SK-N-SH (cell line): ENCODE measurements at regions not wholly inside any gene's neighbourhood (a gene's known extent, or its start where the extent isn't known, plus 50 kb on each side); places are given as distances from the start of the nearest gene placed in this dataset.

Experiments used
- CTCF ChIA-PET: fragments of 300-600, 350-600 bp; formaldehyde crosslinking; extraction: SDS; loops from one replicate; lab custom pipeline; 2021; lab: Yijun Ruan, JAX
- POLR2A ChIA-PET: fragments of 350-600 bp; sonication (Branson Sonifier 250); formaldehyde crosslinking; extraction: SDS; loops from one replicate; lab custom pipeline; 2020; ENCODE audit warnings: antibody characterized with exemption, inconsistent platforms; lab: Yijun Ruan, JAX
- DNase-seq: peaks from one replicate; pipeline ENCODE4 v3.0.0; 2012
- H2AFZ ChIP-seq: fragments of 200-600 bp; sonication (generic); 2 replicates; pipeline ENCODE4 v1.8.1; 2016; ENCODE audit warnings: antibody characterized with exemption, mild to moderate bottlenecking, low read depth
- H3F3A ChIP-seq: fragments of 200-600 bp; sonication (generic); replicated peaks from 2 replicates; pipeline ENCODE3; 2016; ENCODE audit warnings: antibody characterized with exemption, mild to moderate bottlenecking; ENCODE audit not compliant: insufficient read depth
- H3K27ac ChIP-seq, 2 experiments: fragments of 200-500 bp in 1 of 2; fragments of 200-600 bp in 1 of 2; sonication (Bioruptor generic) in 1 of 2; sonication (generic), shearing (Covaris generic) in 1 of 2; 2 replicates each; pipeline versions ENCODE4 v1.5.1 to v1.6.1; 2014 to 2016; ENCODE audit warnings: low read depth in 2 of 2, inconsistent platforms in 1 of 2, low read length in 1 of 2, mild to moderate bottlenecking in 1 of 2, mixed read lengths in 1 of 2
- H3K27me3 ChIP-seq: fragments of 200-600 bp; sonication (generic), shearing (Covaris generic); 2 replicates; pipeline ENCODE4 v1.6.1; 2016; ENCODE audit warnings: mixed run types; ENCODE audit not compliant: insufficient read depth
- H3K36me3 ChIP-seq, 2 experiments: fragments of 200-500 bp in 1 of 2; fragments of 200-600 bp in 1 of 2; sonication (Bioruptor generic) in 1 of 2; sonication (generic) in 1 of 2; replicated peaks in 1 of 2; 2 replicates each; pipeline versions ENCODE3 to v1.5.1; 2014 to 2016; ENCODE audit warnings: low read length in 1 of 2, mild to moderate bottlenecking in 1 of 2; ENCODE audit not compliant: insufficient read depth in 2 of 2, control insufficient read depth in 1 of 2
- H3K4me1 ChIP-seq, 2 experiments: fragments of 200-500 bp in 1 of 2; fragments of 200-600 bp in 1 of 2; sonication (Bioruptor generic) in 1 of 2; sonication (generic), shearing (Covaris generic) in 1 of 2; 2 replicates each; pipeline versions ENCODE4 v1.5.1 to v1.6.1; 2014 to 2016; ENCODE audit warnings: low read depth in 1 of 2, low read length in 1 of 2, mixed run types in 1 of 2; ENCODE audit not compliant: insufficient read depth in 2 of 2, control insufficient read depth in 1 of 2
- H3K4me2 ChIP-seq: fragments of 200-600 bp; sonication (generic), shearing (Covaris generic); 2 replicates; pipeline ENCODE4 v1.6.1; 2017; ENCODE audit warnings: mixed run types
- H3K4me3 ChIP-seq, 2 experiments: fragments of 200-500 bp in 1 of 2; fragments of 200-600 bp in 1 of 2; sonication (Bioruptor generic) in 1 of 2; sonication (generic), shearing (Covaris generic) in 1 of 2; 2 replicates each; pipeline versions ENCODE4 v1.5.1 to v1.8.1; 2014 to 2016; ENCODE audit warnings: low read depth in 2 of 2, inconsistent platforms in 1 of 2, low read length in 1 of 2, mild to moderate bottlenecking in 1 of 2, mixed read lengths in 1 of 2, moderate library complexity in 1 of 2
- H3K79me2 ChIP-seq: fragments of 200-600 bp; sonication (generic); 2 replicates; pipeline ENCODE4 v1.8.1; 2017; ENCODE audit warnings: mild to moderate bottlenecking; ENCODE audit not compliant: insufficient read depth
- H3K9ac ChIP-seq: fragments of 200-600 bp; sonication (generic); 2 replicates; pipeline ENCODE4 v1.6.1; 2017; ENCODE audit warnings: mixed run types
- H3K9me2 ChIP-seq: fragments of 200-600 bp; sonication (generic); 2 replicates; pipeline ENCODE4 v1.6.1; 2017; ENCODE audit warnings: mixed run types
- H3K9me3 ChIP-seq: fragments of 200-600 bp; sonication (generic); 2 replicates; pipeline ENCODE4 v1.6.1; 2017; ENCODE audit warnings: mixed run types, mild to moderate bottlenecking, moderate library complexity
- H4K20me1 ChIP-seq: fragments of 200-600 bp; sonication (generic); 2 replicates; pipeline ENCODE4 v1.6.1; 2017; ENCODE audit warnings: mild to moderate bottlenecking, mixed run types; ENCODE audit not compliant: insufficient read depth
- CTCF ChIP-seq: fragments of 200-600 bp; sonication (generic); IDR thresholded peaks from 2 replicates; pipeline ENCODE4 v1.6.1; 2017; ENCODE audit warnings: antibody characterized with exemption, mild to moderate bottlenecking, moderate library complexity
- ELF1 ChIP-seq: IDR thresholded peaks from 2 replicates; pipeline ENCODE4 v1.4.0; 2012
- EZH2phosphoT487 ChIP-seq: fragments of 200-600 bp; sonication (generic); IDR thresholded peaks from 2 replicates; pipeline ENCODE4 v1.6.1; 2017; ENCODE audit warnings: low read depth, mixed run types, mild to moderate bottlenecking, antibody characterized with exemption, moderate library complexity, borderline replicate concordance
- FOSL2 ChIP-seq: IDR thresholded peaks from 2 replicates; pipeline ENCODE4 v1.4.0; 2012; ENCODE audit warnings: low read depth, mild to moderate bottlenecking, moderate library complexity, borderline replicate concordance
- FOXJ3 ChIP-seq: sonication (generic); formaldehyde crosslinking; IDR thresholded peaks from 2 replicates; pipeline ENCODE4 v1.5.1; 2020; ENCODE audit warnings: mild to moderate bottlenecking, missing genetic modification reagents
- FOXM1 ChIP-seq: IDR thresholded peaks from 2 replicates; pipeline ENCODE4 v1.4.0; 2012; ENCODE audit warnings: low read depth, mild to moderate bottlenecking
- GABPA ChIP-seq: IDR thresholded peaks from 2 replicates; pipeline ENCODE4 v1.4.0; 2012; ENCODE audit warnings: low read depth, mild to moderate bottlenecking
- GATA2 ChIP-seq: sonication (generic); formaldehyde crosslinking; IDR thresholded peaks from 2 replicates; pipeline ENCODE4 v1.5.0; 2020; ENCODE audit warnings: mild to moderate bottlenecking, missing genetic modification reagents
- JUND ChIP-seq: IDR thresholded peaks from 2 replicates; pipeline ENCODE4 v1.4.0; 2012
- MEF2A ChIP-seq: IDR thresholded peaks from 2 replicates; pipeline ENCODE4 v1.4.0; 2012; ENCODE audit warnings: low read depth, borderline replicate concordance
- MXI1 ChIP-seq: IDR thresholded peaks from 2 replicates; pipeline ENCODE4 v1.6.1; 2012; ENCODE audit warnings: mild to moderate bottlenecking, low read depth, low read length, improper control_type of control experiment
- NFIC ChIP-seq: IDR thresholded peaks from 2 replicates; pipeline ENCODE4 v1.4.0; 2012; ENCODE audit warnings: borderline replicate concordance
- NRF1 ChIP-seq: IDR thresholded peaks from 2 replicates; pipeline ENCODE4 v1.6.1; 2012; ENCODE audit warnings: low read depth, mild to moderate bottlenecking, low read length
- PBX3 ChIP-seq: IDR thresholded peaks from 2 replicates; pipeline ENCODE4; 2012
- POLR2AphosphoS5 ChIP-seq: IDR thresholded peaks from 2 replicates; pipeline ENCODE4 v1.6.1; 2012; ENCODE audit warnings: low read depth, low read length
- RAD21 ChIP-seq: IDR thresholded peaks from 2 replicates; pipeline ENCODE4 v1.6.1; 2012; ENCODE audit warnings: mild to moderate bottlenecking, low read length
- RXRA ChIP-seq: IDR thresholded peaks from 2 replicates; pipeline ENCODE4 v1.4.0; 2012; ENCODE audit warnings: low read depth, mild to moderate bottlenecking, borderline replicate concordance
- SIN3A ChIP-seq: IDR thresholded peaks from 2 replicates; pipeline ENCODE4 v1.6.1; 2012; ENCODE audit warnings: low read depth, mild to moderate bottlenecking, low read length, moderate library complexity, borderline replicate concordance
- SMC3 ChIP-seq: IDR thresholded peaks from 2 replicates; pipeline ENCODE4 v1.6.1; 2012; ENCODE audit warnings: low read depth, low read length, improper control_type of control experiment
- TAF1 ChIP-seq: IDR thresholded peaks from 2 replicates; pipeline ENCODE4 v1.6.1; 2012; ENCODE audit warnings: low read depth, mild to moderate bottlenecking, low read length, moderate library complexity, borderline replicate concordance
- TCF12 ChIP-seq: IDR thresholded peaks from 2 replicates; pipeline ENCODE4 v1.4.0; 2012
- TEAD4 ChIP-seq: IDR thresholded peaks from 2 replicates; pipeline ENCODE4 v1.4.0; 2012; ENCODE audit warnings: mild to moderate bottlenecking, borderline replicate concordance; ENCODE audit not compliant: insufficient read depth
- USF1 ChIP-seq: IDR thresholded peaks from 2 replicates; pipeline ENCODE4 v1.4.0; 2012; ENCODE audit warnings: low read depth, borderline replicate concordance
- YY1 ChIP-seq: IDR thresholded peaks from 2 replicates; pipeline ENCODE4 v1.4.0; 2012; ENCODE audit warnings: low read depth, mild to moderate bottlenecking
- WGBS: methylation state at CpG from one replicate; pipeline ENCODE4 v1.1.6; 2017; ENCODE audit warnings: low lambda C conversion rate; 5-methylcytosine and 5-hydroxymethylcytosine counted together
- TF ChIP-seq, protein P1 (sequence below): IDR thresholded peaks from 2 replicates; pipeline ENCODE4 v1.4.0; 2012; ENCODE audit warnings: low read depth, borderline replicate concordance

- no peaks in the 10 kb centered on the region for H3K9me2 ChIP-seq
- no peak overlapping the region for H3K27ac ChIP-seq
- TF ChIP-seq ELF1 (no peak), FOXJ3 (CRISPR knock-in tag) (no peak), JUND (no peak), EZH2phosphoT487 (no peak), RAD21 (no peak), TAF1 (no peak), NFIC (no peak), MXI1 (no peak), NRF1 (no peak), SMC3 (no peak), FOXM1 (no peak), PBX3 (no peak), USF1 (no peak), MEF2A (no peak), YY1 (no peak), GABPA (no peak), TEAD4 (no peak)
- no peaks in the 10 kb centered on the region for H3K79me2 ChIP-seq
- no peaks in the 10 kb centered on the region for H3K4me1 ChIP-seq
- no peaks in the 10 kb centered on the region for H3F3A ChIP-seq
- H3K9ac ChIP-seq = no peak overlapping the region
- H3K4me2 ChIP-seq = no peak overlapping the region
- H3K36me3 ChIP-seq = no peaks in the 10 kb centered on the region
- no peak overlapping the region for H2AFZ ChIP-seq
- no peak for DNase-seq
- no peaks in the 10 kb centered on the region for H3K9me3 ChIP-seq
- H3K4me3 ChIP-seq = no peak overlapping the region
- CTCF ChIA-PET = interaction anchor here (0.8 to 1.1 kb wide), 3 partner anchors 11 to 41 kb away, joined by 3 to 4 read pairs (median 3); no protein-coding TSS in a partner anchor
- H4K20me1 ChIP-seq = no peaks in the 10 kb centered on the region
- POLR2A ChIA-PET = no interaction called here
- H3K27me3 ChIP-seq = no peaks in the 10 kb centered on the region
- WGBS = 98% methylated on average over 3 of the region's 3 CpGs
These were observed 183.0 kb upstream of the C2CD4B start for GRCh38 chr15:62348118-62348517.

- ChIA-PET POLR2A (no interaction called here), CTCF (interaction anchor here (1.1 kb wide), 1 partner anchor 14 kb away, joined by 4 read pairs; no protein-coding TSS in a partner anchor)
- Histone ChIP-seq H3K9me2 (no peaks in the 10 kb centered on the region), H3F3A (no peaks in the 10 kb centered on the region), H2AFZ (no peak overlapping the region), H3K79me2 (no peaks in the 10 kb centered on the region), H3K9me3 (no peaks in the 10 kb centered on the region), H3K27me3 (no peaks in the 10 kb centered on the region), H3K4me3 (no peak overlapping the region), H3K4me1 (no peaks in the 10 kb centered on the region), H3K27ac (no peak overlapping the region), H3K9ac (no peak overlapping the region), H4K20me1 (no peaks in the 10 kb centered on the region), H3K4me2 (no peak overlapping the region), H3K36me3 (no peaks in the 10 kb centered on the region)
- no peak for TF ChIP-seq GATA2 (CRISPR knock-in tag)
- no peak for TF ChIP-seq POLR2AphosphoS5
- no peak for TF ChIP-seq SIN3A
- TF ChIP-seq CTCF = no peak
- TF ChIP-seq RXRA = no peak
- no peak for TF ChIP-seq RAD21
- no peak for TF ChIP-seq EZH2phosphoT487
- TF ChIP-seq, protein P1, sequence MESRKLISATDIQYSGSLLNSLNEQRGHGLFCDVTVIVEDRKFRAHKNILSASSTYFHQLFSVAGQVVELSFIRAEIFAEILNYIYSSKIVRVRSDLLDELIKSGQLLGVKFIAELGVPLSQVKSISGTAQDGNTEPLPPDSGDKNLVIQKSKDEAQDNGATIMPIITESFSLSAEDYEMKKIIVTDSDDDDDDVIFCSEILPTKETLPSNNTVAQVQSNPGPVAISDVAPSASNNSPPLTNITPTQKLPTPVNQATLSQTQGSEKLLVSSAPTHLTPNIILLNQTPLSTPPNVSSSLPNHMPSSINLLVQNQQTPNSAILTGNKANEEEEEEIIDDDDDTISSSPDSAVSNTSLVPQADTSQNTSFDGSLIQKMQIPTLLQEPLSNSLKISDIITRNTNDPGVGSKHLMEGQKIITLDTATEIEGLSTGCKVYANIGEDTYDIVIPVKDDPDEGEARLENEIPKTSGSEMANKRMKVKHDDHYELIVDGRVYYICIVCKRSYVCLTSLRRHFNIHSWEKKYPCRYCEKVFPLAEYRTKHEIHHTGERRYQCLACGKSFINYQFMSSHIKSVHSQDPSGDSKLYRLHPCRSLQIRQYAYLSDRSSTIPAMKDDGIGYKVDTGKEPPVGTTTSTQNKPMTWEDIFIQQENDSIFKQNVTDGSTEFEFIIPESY = no peak
- no peak for TF ChIP-seq SMC3
- TF ChIP-seq TAF1 = no peak
- no peak for TF ChIP-seq NRF1
- TF ChIP-seq TCF12 = no peak
- no peak for TF ChIP-seq FOSL2
- no peak for TF ChIP-seq NFIC
- WGBS = 85% methylated on average over 3 of the region's 3 CpGs
- no peak for DNase-seq
These were observed 183.5 kb upstream of the C2CD4B start for GRCh38 chr15:62348623-62349022.
